ENCODE measurements at regions not wholly inside any gene's neighbourhood (a gene's known extent, or its start where the extent isn't known, plus 50 kb on each side); places are given as distances from the start of the nearest gene placed in this dataset.

DNA sequence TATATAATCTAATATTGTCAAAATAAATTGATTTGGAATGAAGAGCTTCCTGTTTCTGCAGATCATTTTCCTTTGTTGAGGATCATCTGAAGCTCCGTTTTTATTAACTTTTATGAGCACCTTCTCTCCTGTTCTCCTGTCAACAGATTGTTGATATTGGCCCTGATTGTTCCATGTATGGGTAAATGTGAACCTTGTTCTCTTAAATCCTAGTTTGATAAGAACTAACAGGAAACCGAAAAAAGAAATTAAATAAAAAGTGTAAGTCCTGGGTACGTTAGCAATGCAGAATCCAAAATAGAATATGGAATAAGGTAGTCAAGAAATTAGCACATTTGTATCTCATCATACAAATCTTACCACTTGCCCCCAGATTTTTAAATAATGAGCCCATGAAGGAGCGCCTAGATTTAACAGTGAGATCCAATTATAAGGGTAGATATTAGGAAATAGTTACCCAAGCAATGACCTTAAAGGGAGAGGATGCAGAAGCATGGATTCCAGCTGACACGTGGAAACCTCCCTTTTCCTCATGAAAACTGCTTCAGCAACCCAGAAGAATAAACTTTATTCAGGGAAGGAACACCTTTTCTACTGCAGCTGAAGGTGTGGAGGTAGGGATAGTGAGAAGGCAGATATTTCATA is 80.8 kb upstream of the PIK3R1 start:
- no peak for TF ChIP-seq YY2 (tag by site-specific recombination; IDR thresholded peaks at IDR 0.05)
- TF ChIP-seq, protein P1, sequence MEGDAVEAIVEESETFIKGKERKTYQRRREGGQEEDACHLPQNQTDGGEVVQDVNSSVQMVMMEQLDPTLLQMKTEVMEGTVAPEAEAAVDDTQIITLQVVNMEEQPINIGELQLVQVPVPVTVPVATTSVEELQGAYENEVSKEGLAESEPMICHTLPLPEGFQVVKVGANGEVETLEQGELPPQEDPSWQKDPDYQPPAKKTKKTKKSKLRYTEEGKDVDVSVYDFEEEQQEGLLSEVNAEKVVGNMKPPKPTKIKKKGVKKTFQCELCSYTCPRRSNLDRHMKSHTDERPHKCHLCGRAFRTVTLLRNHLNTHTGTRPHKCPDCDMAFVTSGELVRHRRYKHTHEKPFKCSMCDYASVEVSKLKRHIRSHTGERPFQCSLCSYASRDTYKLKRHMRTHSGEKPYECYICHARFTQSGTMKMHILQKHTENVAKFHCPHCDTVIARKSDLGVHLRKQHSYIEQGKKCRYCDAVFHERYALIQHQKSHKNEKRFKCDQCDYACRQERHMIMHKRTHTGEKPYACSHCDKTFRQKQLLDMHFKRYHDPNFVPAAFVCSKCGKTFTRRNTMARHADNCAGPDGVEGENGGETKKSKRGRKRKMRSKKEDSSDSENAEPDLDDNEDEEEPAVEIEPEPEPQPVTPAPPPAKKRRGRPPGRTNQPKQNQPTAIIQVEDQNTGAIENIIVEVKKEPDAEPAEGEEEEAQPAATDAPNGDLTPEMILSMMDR (tag by site-specific recombination; IDR thresholded peaks at IDR 0.05) = no peak
- TF ChIP-seq SP2 (tag by site-specific recombination; IDR thresholded peaks at IDR 0.05) = no peak
- TF ChIP-seq, protein P2, sequence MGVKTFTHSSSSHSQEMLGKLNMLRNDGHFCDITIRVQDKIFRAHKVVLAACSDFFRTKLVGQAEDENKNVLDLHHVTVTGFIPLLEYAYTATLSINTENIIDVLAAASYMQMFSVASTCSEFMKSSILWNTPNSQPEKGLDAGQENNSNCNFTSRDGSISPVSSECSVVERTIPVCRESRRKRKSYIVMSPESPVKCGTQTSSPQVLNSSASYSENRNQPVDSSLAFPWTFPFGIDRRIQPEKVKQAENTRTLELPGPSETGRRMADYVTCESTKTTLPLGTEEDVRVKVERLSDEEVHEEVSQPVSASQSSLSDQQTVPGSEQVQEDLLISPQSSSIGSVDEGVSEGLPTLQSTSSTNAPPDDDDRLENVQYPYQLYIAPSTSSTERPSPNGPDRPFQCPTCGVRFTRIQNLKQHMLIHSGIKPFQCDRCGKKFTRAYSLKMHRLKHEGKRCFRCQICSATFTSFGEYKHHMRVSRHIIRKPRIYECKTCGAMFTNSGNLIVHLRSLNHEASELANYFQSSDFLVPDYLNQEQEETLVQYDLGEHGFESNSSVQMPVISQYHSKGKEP (tag by site-specific recombination; IDR thresholded peaks at IDR 0.05) = no peak
- no peak for TF ChIP-seq ZBTB1 (tag by site-specific recombination; IDR thresholded peaks at IDR 0.05)
- no peak for TF ChIP-seq ZNF274 (IDR thresholded peaks at IDR 0.05; ENCODE audit: low read length)
- TF ChIP-seq ZNF274 (tag by site-specific recombination; IDR thresholded peaks at IDR 0.05; ENCODE audit: borderline replicate concordance) = no peak

Measured in HEK293 (cell line).